GM18867 (cell line): ENCODE measurements at regions not wholly inside any gene's neighbourhood (a gene's known extent, or its start where the extent isn't known, plus 50 kb on each side); places are given as distances from the start of the nearest gene placed in this dataset.

Experiments used
- ATAC-seq: cut with Tn5 transposase; IDR thresholded peaks from one replicate; pipeline ENCODE4 v1.9.1; 2021; ENCODE audit warnings: mild to moderate bottlenecking, moderate library complexity; ENCODE audit not compliant: unreplicated experiment

GRCh38 chr5:4896328-4896727 lies 243.8 kb upstream of the ADAMTS16 start:
- ATAC-seq = no peak

GRCh38 chr5:4901305-4901811 lies 238.8 kb upstream of the ADAMTS16 start:
- ATAC-seq = no peak

- no peak for ATAC-seq
Observed at GRCh38 chr5:4901924-4902323, 238.2 kb upstream of the ADAMTS16 start.

GRCh38 chr5:4905674-4906520 lies 234.2 kb upstream of the ADAMTS16 start:
- ATAC-seq = no peak

- ATAC-seq = no peak
Observed at GRCh38 chr5:4906786-4907185, 233.3 kb upstream of the ADAMTS16 start.

GRCh38 chr5:4907571-4907970 lies 232.6 kb upstream of the ADAMTS16 start:
- no peak for ATAC-seq

GRCh38 chr5:4909086-4909485 lies 231.0 kb upstream of the ADAMTS16 start:
- no peak for ATAC-seq

- ATAC-seq = no peak
Observed at GRCh38 chr5:4911646-4912403, 228.3 kb upstream of the ADAMTS16 start.

GRCh38 chr5:4921929-4922328 lies 218.2 kb upstream of the ADAMTS16 start:
- no peak for ATAC-seq

GRCh38 chr5:4924577-4924976 lies 215.6 kb upstream of the ADAMTS16 start:
- ATAC-seq = no peak

- ATAC-seq = no peak
Observed at GRCh38 chr5:4927097-4927496, 213.0 kb upstream of the ADAMTS16 start.

- no peak for ATAC-seq
Observed at GRCh38 chr5:4928409-4928808, 211.7 kb upstream of the ADAMTS16 start.

- ATAC-seq = no peak
Observed at GRCh38 chr5:4929092-4929655, 211.0 kb upstream of the ADAMTS16 start.

GRCh38 chr5:4939042-4939781 lies 200.9 kb upstream of the ADAMTS16 start:
- ATAC-seq = no peak

GRCh38 chr5:4941161-4941560 lies 199.0 kb upstream of the ADAMTS16 start:
- no peak for ATAC-seq

- peak; percentile 60 for ATAC-seq
Observed at GRCh38 chr5:4941957-4942830, 197.9 kb upstream of the ADAMTS16 start.

GRCh38 chr5:4942831-4943178 lies 197.3 kb upstream of the ADAMTS16 start:
- no peak for ATAC-seq

GRCh38 chr5:4945296-4945695 lies 194.8 kb upstream of the ADAMTS16 start:
- no peak for ATAC-seq

GRCh38 chr5:4947106-4947505 lies 193.0 kb upstream of the ADAMTS16 start:
- ATAC-seq = no peak

- no peak for ATAC-seq
Observed at GRCh38 chr5:4947893-4948536, 192.1 kb upstream of the ADAMTS16 start.
